ENCODE measurements at regions not wholly inside any gene's neighbourhood (a gene's known extent, or its start where the extent isn't known, plus 50 kb on each side); places are given as distances from the start of the nearest gene placed in this dataset.

GRCh38 chr2:19538411-19538963 lies 180.1 kb upstream of the OSR1 start:
- DNase-seq (ENCODE audit: extremely low read depth, insufficient read length), result no peak

DNA sequence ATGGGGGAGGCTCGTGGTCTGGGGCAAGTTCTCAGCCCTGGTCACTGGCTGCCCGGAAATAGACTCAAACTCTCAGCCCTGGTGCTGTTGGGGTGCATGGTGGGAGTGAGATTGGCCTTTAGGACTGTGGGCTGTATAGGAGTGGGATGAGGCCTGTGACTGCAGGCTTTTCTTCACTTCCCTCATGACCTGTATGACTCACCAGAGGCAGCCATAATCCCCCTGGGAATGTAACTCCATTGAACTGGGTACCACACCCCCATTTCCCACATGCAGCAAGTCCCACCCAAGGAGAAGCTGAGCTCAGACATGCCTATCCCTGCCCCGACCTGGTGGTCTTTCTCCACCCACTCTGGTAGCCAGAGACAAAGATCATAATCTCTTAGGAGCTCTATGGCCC lies 177.7 kb upstream of the OSR1 start:
- Histone ChIP-seq H3K36me3 (ENCODE audit: control insufficient read depth, insufficient read depth, low read length) (no peaks in the 10 kb centered on the region), H3K27me3 (replicated peaks; ENCODE audit: control insufficient read depth, insufficient read depth, low read length) (no peaks in the 10 kb centered on the region), H3K4me3 (replicated peaks; ENCODE audit: low read depth, low read length) (no peak overlapping the region)
- DNase-seq (ENCODE audit: extremely low read depth, insufficient read length), result no peak
- TF ChIP-seq, protein P1, sequence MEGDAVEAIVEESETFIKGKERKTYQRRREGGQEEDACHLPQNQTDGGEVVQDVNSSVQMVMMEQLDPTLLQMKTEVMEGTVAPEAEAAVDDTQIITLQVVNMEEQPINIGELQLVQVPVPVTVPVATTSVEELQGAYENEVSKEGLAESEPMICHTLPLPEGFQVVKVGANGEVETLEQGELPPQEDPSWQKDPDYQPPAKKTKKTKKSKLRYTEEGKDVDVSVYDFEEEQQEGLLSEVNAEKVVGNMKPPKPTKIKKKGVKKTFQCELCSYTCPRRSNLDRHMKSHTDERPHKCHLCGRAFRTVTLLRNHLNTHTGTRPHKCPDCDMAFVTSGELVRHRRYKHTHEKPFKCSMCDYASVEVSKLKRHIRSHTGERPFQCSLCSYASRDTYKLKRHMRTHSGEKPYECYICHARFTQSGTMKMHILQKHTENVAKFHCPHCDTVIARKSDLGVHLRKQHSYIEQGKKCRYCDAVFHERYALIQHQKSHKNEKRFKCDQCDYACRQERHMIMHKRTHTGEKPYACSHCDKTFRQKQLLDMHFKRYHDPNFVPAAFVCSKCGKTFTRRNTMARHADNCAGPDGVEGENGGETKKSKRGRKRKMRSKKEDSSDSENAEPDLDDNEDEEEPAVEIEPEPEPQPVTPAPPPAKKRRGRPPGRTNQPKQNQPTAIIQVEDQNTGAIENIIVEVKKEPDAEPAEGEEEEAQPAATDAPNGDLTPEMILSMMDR (IDR thresholded peaks at IDR 0.05; ENCODE audit: insufficient read depth, low read length, poor library complexity, severe bottlenecking), result no peak

More at GRCh38 chr2:19538411-19538963, 180.1 kb upstream of the OSR1 start:
- TF ChIP-seq, protein P1 (IDR thresholded peaks at IDR 0.05; ENCODE audit: insufficient read depth, low read length, poor library complexity, severe bottlenecking), result no peak
- Histone ChIP-seq H3K27me3 (replicated peaks; ENCODE audit: control insufficient read depth, insufficient read depth, low read length) (no peaks in the 10 kb centered on the region), H3K4me3 (replicated peaks; ENCODE audit: low read depth, low read length) (no peak overlapping the region), H3K36me3 (ENCODE audit: control insufficient read depth, insufficient read depth, low read length) (no peaks in the 10 kb centered on the region)

DNA sequence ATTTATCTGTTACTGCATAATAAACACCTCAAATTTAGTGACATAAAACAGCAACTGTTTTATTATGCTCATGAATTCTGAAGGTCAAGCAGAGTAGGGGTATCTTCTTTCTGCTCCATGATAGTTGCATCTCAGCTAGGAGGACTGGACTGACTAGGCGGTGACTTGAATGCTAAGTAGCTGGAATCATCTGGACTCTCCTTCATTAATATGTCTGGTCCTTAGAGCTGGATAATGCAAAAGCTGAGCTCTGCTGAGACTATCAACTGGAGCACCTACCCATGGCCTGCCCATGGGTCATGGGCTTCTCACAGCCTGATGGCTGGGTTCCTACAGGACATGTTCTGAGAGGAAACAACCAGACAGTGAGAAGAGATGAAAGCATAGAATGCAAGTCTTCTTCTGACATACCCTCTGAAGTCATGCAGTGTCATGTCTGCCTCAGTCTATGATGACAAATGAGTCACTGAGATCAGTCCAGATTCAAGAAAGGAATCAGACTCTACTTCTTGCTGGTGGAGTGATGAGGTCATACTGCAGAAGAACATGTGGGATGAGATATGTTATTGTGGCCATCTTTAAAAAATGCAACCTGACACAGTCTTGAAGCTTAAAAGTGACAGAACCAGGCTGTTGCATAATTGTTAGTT lies 174.2 kb upstream of the OSR1 start:
- TF ChIP-seq, protein P1 (IDR thresholded peaks at IDR 0.05; ENCODE audit: insufficient read depth, low read length, poor library complexity, severe bottlenecking), result no peak
- H3K36me3 ChIP-seq (ENCODE audit: control insufficient read depth, insufficient read depth, low read length), result no peaks in the 10 kb centered on the region
- DNase-seq (ENCODE audit: extremely low read depth, insufficient read length), result no peak
- no peak overlapping the region for H3K4me3 ChIP-seq (replicated peaks; ENCODE audit: low read depth, low read length)
- no peaks in the 10 kb centered on the region; the same call in 1 of the 2 replicates for H3K27me3 ChIP-seq (replicated peaks; ENCODE audit: control insufficient read depth, insufficient read depth, low read length)

GRCh38 chr2:19529677-19530076 lies 171.3 kb upstream of the OSR1 start:
- Histone ChIP-seq H3K4me3 (replicated peaks; ENCODE audit: low read depth, low read length) (no peak overlapping the region), H3K27me3 (replicated peaks; ENCODE audit: control insufficient read depth, insufficient read depth, low read length) (no peaks in the 10 kb centered on the region; the same call in 1 of the 2 replicates), H3K36me3 (ENCODE audit: control insufficient read depth, insufficient read depth, low read length) (no peaks in the 10 kb centered on the region)
- DNase-seq (ENCODE audit: extremely low read depth, insufficient read length), result no peak
- TF ChIP-seq, protein P1 (IDR thresholded peaks at IDR 0.05; ENCODE audit: insufficient read depth, low read length, poor library complexity, severe bottlenecking), result no peak

DNA sequence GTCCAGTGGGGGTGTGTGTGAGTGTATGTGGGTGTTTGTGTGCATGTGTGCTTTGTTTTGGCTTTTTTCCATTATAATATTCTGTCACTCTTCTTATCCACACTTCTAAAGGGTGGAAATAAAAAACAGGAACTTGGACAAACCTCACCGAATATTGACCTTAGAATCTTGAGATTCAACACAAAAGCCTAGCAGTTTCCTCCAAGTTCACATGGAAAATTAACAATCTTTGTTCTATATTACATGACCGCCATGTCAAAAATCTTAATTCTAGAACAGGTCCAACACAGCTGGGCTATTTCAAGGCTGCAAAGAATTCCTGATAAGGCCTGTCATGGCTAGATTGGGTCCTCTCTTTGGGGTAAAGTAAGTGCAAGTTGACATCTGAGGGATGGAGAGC lies 169.3 kb upstream of the OSR1 start:
- H3K27me3 ChIP-seq (replicated peaks; ENCODE audit: control insufficient read depth, insufficient read depth, low read length), result no peaks in the 10 kb centered on the region; the same call in 1 of the 2 replicates
- TF ChIP-seq, protein P1 (IDR thresholded peaks at IDR 0.05; ENCODE audit: insufficient read depth, low read length, poor library complexity, severe bottlenecking), result no peak
- no peak for DNase-seq (ENCODE audit: extremely low read depth, insufficient read length)
- no peaks in the 10 kb centered on the region for H3K36me3 ChIP-seq (ENCODE audit: control insufficient read depth, insufficient read depth, low read length)
- no peak overlapping the region for H3K4me3 ChIP-seq (replicated peaks; ENCODE audit: low read depth, low read length)
